ENCODE measurements at regions not wholly inside any gene's neighbourhood (a gene's known extent, or its start where the extent isn't known, plus 50 kb on each side); places are given as distances from the start of the nearest gene placed in this dataset.
A peak's percentile ranks its signal among the peaks of the same experiment; 100 is the strongest.
"Not testable (repeated sequence)": the region's sequence is repeated elsewhere in the genome, so short reads cannot be mapped to it uniquely, and the experiment has no call there.

- Histone ChIP-seq H3K9me3 (ENCODE audit: control insufficient read depth, insufficient read depth, low read length) (no peaks in the 10 kb centered on the region), H3K27me3 (ENCODE audit: control insufficient read depth, insufficient read depth, low read length) (peaks cover 22% of the 10 kb centered on the region), H3K27ac (ENCODE audit: low read depth, low read length) (no peak overlapping the region), H3K4me3 (ENCODE audit: low read depth, low read length) (no peak overlapping the region)
- no peak for TF ChIP-seq CTCF (IDR thresholded peaks at IDR 0.05; ENCODE audit: low read depth, low read length)
- ChIA-PET POLR2A (no interaction called here), CTCF (interaction anchor here (0.8 kb wide), 1 partner anchor 207 kb away, joined by 3 read pairs; no protein-coding TSS in a partner anchor)
- no peak for DNase-seq (ENCODE audit: low read depth, low spot score)
Observed at GRCh38 chr1:229019663-229020271, 251.1 kb upstream of the RAB4A start.

- CTCF ChIA-PET; H3K27ac ChIP-seq (ENCODE audit: low read depth, low read length); H3K9me3 ChIP-seq (ENCODE audit: control insufficient read depth, insufficient read depth, low read length); H3K4me3 ChIP-seq (ENCODE audit: low read depth, low read length); DNase-seq (ENCODE audit: low read depth, low spot score); POLR2A ChIA-PET: not testable (repeated sequence)
- H3K27me3 ChIP-seq (ENCODE audit: control insufficient read depth, insufficient read depth, low read length), result peaks cover 15% of the 10 kb centered on the region
Observed at GRCh38 chr1:229021034-229021433, 249.9 kb upstream of the RAB4A start.

GRCh38 chr1:229022595-229023333 is 248.1 kb upstream of the RAB4A start:
- CTCF ChIA-PET, result interaction anchor here (0.6 kb wide), 1 partner anchor 206 kb away, joined by 5 read pairs; no protein-coding TSS in a partner anchor
- POLR2A ChIA-PET, result no interaction called here
- H3K27ac ChIP-seq (ENCODE audit: low read depth, low read length), result no peak overlapping the region

GRCh38 chr1:229023651-229024300 is 247.1 kb upstream of the RAB4A start:
- no peak overlapping the region for H3K27ac ChIP-seq (ENCODE audit: low read depth, low read length)
- no peak overlapping the region for H3K4me3 ChIP-seq (ENCODE audit: low read depth, low read length)
- no peak for TF ChIP-seq CTCF (IDR thresholded peaks at IDR 0.05; ENCODE audit: low read depth, low read length)
- no peaks in the 10 kb centered on the region for H3K9me3 ChIP-seq (ENCODE audit: control insufficient read depth, insufficient read depth, low read length)
- peaks cover 2% of the 10 kb centered on the region for H3K27me3 ChIP-seq (ENCODE audit: control insufficient read depth, insufficient read depth, low read length)
- DNase-seq (ENCODE audit: low read depth, low spot score), result no peak
- ChIA-PET CTCF (no interaction called here), POLR2A (no interaction called here)

More at GRCh38 chr1:229022595-229023333, 248.1 kb upstream of the RAB4A start:
- peaks cover 6% of the 10 kb centered on the region for H3K27me3 ChIP-seq (ENCODE audit: control insufficient read depth, insufficient read depth, low read length)
- no peak for TF ChIP-seq CTCF (IDR thresholded peaks at IDR 0.05; ENCODE audit: low read depth, low read length)
- no peak for DNase-seq (ENCODE audit: low read depth, low spot score)
- no peak overlapping the region for H3K4me3 ChIP-seq (ENCODE audit: low read depth, low read length)
- H3K9me3 ChIP-seq (ENCODE audit: control insufficient read depth, insufficient read depth, low read length), result no peaks in the 10 kb centered on the region

- ChIA-PET POLR2A (interaction anchor here (0.5 kb wide), 1 partner anchor 119 kb away, joined by 3 read pairs; no protein-coding TSS in a partner anchor), CTCF (no interaction called here)
- H3K9me3 ChIP-seq (ENCODE audit: control insufficient read depth, insufficient read depth, low read length), result no peaks in the 10 kb centered on the region
- DNase-seq (ENCODE audit: low read depth, low spot score), result peak; percentile 68
- H3K27me3 ChIP-seq (ENCODE audit: control insufficient read depth, insufficient read depth, low read length), result peaks cover 2% of the 10 kb centered on the region
- H3K27ac ChIP-seq (ENCODE audit: low read depth, low read length), result peak overlapping the region; percentile 21
- TF ChIP-seq CTCF (IDR thresholded peaks at IDR 0.05; ENCODE audit: low read depth, low read length), result no peak
- no peak overlapping the region for H3K4me3 ChIP-seq (ENCODE audit: low read depth, low read length)
Observed at GRCh38 chr1:229024528-229025130, 246.3 kb upstream of the RAB4A start.

All from AG04450 (cell line).